Keratinocyte (primary cell): ENCODE measurements at regions not wholly inside any gene's neighbourhood (a gene's known extent, or its start where the extent isn't known, plus 50 kb on each side); places are given as distances from the start of the nearest gene placed in this dataset.
"Not testable (repeated sequence)": the region's sequence is repeated elsewhere in the genome, so short reads cannot be mapped to it uniquely, and the experiment has no call there.

Experiments
- CTCF ChIP-seq, 3 experiments: IDR thresholded peaks in 1 of 3; conservative IDR thresholded peaks in 1 of 3; optimal IDR thresholded peaks in 1 of 3; 2 replicates in 2 of 3; 3 replicates in 1 of 3; pipeline versions ENCODE3 to v1.5.1; 2011; ENCODE audit warnings: low read length in 3 of 3, mild to moderate bottlenecking in 3 of 3, moderate library complexity in 2 of 3, control low read depth in 1 of 3, inconsistent platforms in 1 of 3; ENCODE audit not compliant: insufficient read depth in 2 of 3; ENCODE audit errors: extremely low read depth in 1 of 3
- EZH2 ChIP-seq: IDR thresholded peaks from one replicate; pipeline ENCODE4 v1.6.1; 2012; ENCODE audit warnings: inconsistent platforms, mild to moderate bottlenecking, low read length, moderate library complexity

DNA sequence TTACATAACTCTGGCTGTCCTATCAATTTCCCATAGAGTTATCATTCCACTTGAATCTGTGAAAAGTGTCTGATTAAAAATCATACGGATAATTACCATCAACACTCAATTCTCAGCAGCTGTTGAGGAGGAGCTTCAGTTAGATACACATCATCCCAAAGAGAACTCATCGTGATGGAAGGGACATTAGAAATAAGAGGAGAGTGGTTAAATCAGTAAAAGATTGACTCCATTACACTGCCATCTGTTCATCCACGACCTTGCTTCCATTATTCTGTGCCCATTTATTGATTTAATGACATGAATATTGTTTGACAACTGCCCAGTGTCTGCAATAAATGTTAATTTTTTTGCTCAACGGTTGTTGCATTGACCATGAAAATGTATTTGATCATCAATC, 223.5 kb downstream of the SPATA31A1 start:
- TF ChIP-seq CTCF (optimal IDR thresholded peaks at IDR 0.05 in 1 of 3, IDR thresholded peaks at IDR 0.05 in 1 of 3, conservative IDR thresholded peaks at IDR 0.05 in 1 of 3; ENCODE audit: extremely low read depth in 1 of 3, insufficient read depth in 2 of 3, low read length in 3 of 3); EZH2: not testable (repeated sequence)
